ENCODE measurements at regions not wholly inside any gene's neighbourhood (a gene's known extent, or its start where the extent isn't known, plus 50 kb on each side); places are given as distances from the start of the nearest gene placed in this dataset.

GRCh38 chr2:239604861-239605260 is 204.0 kb upstream of the HDAC4 start:
- no peak overlapping the region for H2AFZ ChIP-seq (ENCODE audit: low read depth, low read length)
- no peaks in the 10 kb centered on the region for H3K79me2 ChIP-seq (ENCODE audit: control insufficient read depth, insufficient read depth, low read length)
- no peak overlapping the region for H3K4me3 ChIP-seq
- FAIRE-seq = no peak
- POLR2A ChIA-PET = no interaction called here
- TF ChIP-seq ZBED1 (IDR thresholded peaks at IDR 0.05) = no peak
- TF ChIP-seq, protein P1, sequence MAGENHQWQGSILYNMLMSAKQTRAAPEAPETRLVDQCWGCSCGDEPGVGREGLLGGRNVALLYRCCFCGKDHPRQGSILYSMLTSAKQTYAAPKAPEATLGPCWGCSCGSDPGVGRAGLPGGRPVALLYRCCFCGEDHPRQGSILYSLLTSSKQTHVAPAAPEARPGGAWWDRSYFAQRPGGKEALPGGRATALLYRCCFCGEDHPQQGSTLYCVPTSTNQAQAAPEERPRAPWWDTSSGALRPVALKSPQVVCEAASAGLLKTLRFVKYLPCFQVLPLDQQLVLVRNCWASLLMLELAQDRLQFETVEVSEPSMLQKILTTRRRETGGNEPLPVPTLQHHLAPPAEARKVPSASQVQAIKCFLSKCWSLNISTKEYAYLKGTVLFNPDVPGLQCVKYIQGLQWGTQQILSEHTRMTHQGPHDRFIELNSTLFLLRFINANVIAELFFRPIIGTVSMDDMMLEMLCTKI (IDR thresholded peaks at IDR 0.05; ENCODE audit: partially characterized antibody) = no peak
- TF ChIP-seq ZNF146 (CRISPR knock-in tag; IDR thresholded peaks at IDR 0.05; ENCODE audit: unreplicated experiment) = no peak
- no peak for TF ChIP-seq TRIM25 (IDR thresholded peaks at IDR 0.05; ENCODE audit: borderline replicate concordance)
- no peak for TF ChIP-seq GMEB1 (CRISPR knock-in tag; IDR thresholded peaks at IDR 0.05)
- no peak for TF ChIP-seq SETDB1 (IDR thresholded peaks at IDR 0.05; ENCODE audit: low read length)
- TF ChIP-seq ELF4 (CRISPR knock-in tag; IDR thresholded peaks at IDR 0.05) = no peak
- no peaks in the 10 kb centered on the region for H4K20me1 ChIP-seq (replicated peaks; ENCODE audit: control insufficient read depth, insufficient read depth, low read length)
- no TSS peak for BruUV-seq (replicated peaks)
- H3K4me2 ChIP-seq (ENCODE audit: insufficient read depth, low read length) = no peak overlapping the region
- H3K9me1 ChIP-seq (ENCODE audit: control insufficient read depth, insufficient read depth, low read length) = no peaks in the 10 kb centered on the region
- peaks cover 0 to 60% of the 10 kb centered on the region in 2 experiments; a peak in 3 of 5 replicates for H3K27me3 ChIP-seq (ENCODE audit: control insufficient read depth in 2 of 2, insufficient read depth in 2 of 2, low read length in 2 of 2)
- H3K9me3 ChIP-seq (replicated peaks; ENCODE audit: control insufficient read depth, insufficient read depth, low read depth, low read length) = no peaks in the 10 kb centered on the region
- no peak for DNase-seq (ENCODE audit: extremely low read depth in 1 of 4, low spot score in 3 of 4)
- no peak for ATAC-seq
- in situ Hi-C loops (cut with MboI) (no loop called here), intact Hi-C loops (cut with micrococcal nuclease) (no loop called here)
- H3K36me3 ChIP-seq (ENCODE audit: control insufficient read depth, insufficient read depth, low read length) = no peaks in the 10 kb centered on the region
- H3K4me1 ChIP-seq (replicated peaks in 1 of 2; ENCODE audit: control insufficient read depth in 2 of 2, insufficient read depth in 2 of 2, low read length in 2 of 2) = no peaks in the 10 kb centered on the region
- H3K27ac ChIP-seq (ENCODE audit: extremely low read depth, low read depth, low read length) = no peak overlapping the region
- 1% methylated on average over 5 of the region's 5 CpGs for WGBS (ENCODE audit: insufficient coverage, low coverage, missing lambda C conversion rate)
- H3K9ac ChIP-seq (ENCODE audit: insufficient read depth in 1 of 2, low read depth in 2 of 2, low read length in 2 of 2) = no peak overlapping the region
- CTCF ChIA-PET (ENCODE audit: low intra/inter-chr PET ratio) = no interaction called here
